AG04449 (cell line): ENCODE measurements at regions not wholly inside any gene's neighbourhood (a gene's known extent, or its start where the extent isn't known, plus 50 kb on each side); places are given as distances from the start of the nearest gene placed in this dataset.

Experiments
- CTCF ChIA-PET: fragments of 350-600 bp; formaldehyde crosslinking; extraction: SDS; loops from one replicate; lab custom pipeline; 2021; ENCODE audit warnings: antibody characterized with exemption; lab: Yijun Ruan, JAX
- POLR2A ChIA-PET: fragments of 400-600, 350-600 bp; formaldehyde crosslinking; extraction: SDS; loops from one replicate; lab custom pipeline; 2020; ENCODE audit warnings: antibody characterized with exemption, inconsistent platforms; lab: Yijun Ruan, JAX
- DNase-seq: peaks from one replicate; pipeline ENCODE4 v3.0.0-alpha.2; 2010; ENCODE audit warnings: low read depth, low spot score
- H3K4me3 ChIP-seq: 2 replicates; pipeline ENCODE4 v1.5.1; 2011; ENCODE audit warnings: low read depth, mild to moderate bottlenecking, control low read depth, low read length
- TF ChIP-seq, protein P1 (sequence below): IDR thresholded peaks from one replicate; pipeline ENCODE4 v1.5.1; 2011; ENCODE audit warnings: mild to moderate bottlenecking, moderate library complexity, low read length, control low read depth, inconsistent platforms; ENCODE audit not compliant: insufficient read depth; ENCODE audit errors: missing control alignments

GRCh38 chr4:62909238-62909637 lies 1500.0 kb downstream of the TECRL start:
- ChIA-PET POLR2A (no interaction called here), CTCF (no interaction called here)
- DNase-seq = no peak
- H3K4me3 ChIP-seq = no peak overlapping the region
- TF ChIP-seq, protein P1, sequence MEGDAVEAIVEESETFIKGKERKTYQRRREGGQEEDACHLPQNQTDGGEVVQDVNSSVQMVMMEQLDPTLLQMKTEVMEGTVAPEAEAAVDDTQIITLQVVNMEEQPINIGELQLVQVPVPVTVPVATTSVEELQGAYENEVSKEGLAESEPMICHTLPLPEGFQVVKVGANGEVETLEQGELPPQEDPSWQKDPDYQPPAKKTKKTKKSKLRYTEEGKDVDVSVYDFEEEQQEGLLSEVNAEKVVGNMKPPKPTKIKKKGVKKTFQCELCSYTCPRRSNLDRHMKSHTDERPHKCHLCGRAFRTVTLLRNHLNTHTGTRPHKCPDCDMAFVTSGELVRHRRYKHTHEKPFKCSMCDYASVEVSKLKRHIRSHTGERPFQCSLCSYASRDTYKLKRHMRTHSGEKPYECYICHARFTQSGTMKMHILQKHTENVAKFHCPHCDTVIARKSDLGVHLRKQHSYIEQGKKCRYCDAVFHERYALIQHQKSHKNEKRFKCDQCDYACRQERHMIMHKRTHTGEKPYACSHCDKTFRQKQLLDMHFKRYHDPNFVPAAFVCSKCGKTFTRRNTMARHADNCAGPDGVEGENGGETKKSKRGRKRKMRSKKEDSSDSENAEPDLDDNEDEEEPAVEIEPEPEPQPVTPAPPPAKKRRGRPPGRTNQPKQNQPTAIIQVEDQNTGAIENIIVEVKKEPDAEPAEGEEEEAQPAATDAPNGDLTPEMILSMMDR = no peak

DNA sequence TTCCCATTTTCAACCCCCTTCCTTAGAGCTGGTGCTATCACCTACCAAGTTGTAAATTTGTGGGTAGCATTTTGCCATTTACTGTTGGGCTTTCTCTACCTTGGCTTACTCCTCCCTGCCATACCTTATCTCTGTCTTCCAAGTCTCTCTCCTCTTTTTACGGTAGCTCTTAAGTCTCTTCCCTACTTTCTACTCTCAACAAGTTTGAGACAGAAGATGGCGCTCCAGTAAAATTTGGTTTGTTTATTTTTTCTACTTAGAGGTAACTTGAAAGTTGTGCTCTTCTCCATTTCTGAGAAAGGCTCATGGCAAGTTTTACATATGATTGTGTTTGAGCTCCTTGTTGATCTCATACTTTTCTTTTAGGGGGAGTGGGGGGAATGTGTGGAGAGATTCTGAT lies 1508.1 kb downstream of the TECRL start:
- no peak for DNase-seq
- TF ChIP-seq, protein P1 = no peak
- POLR2A ChIA-PET = no interaction called here
- no peak overlapping the region for H3K4me3 ChIP-seq
- CTCF ChIA-PET = no interaction called here

DNA sequence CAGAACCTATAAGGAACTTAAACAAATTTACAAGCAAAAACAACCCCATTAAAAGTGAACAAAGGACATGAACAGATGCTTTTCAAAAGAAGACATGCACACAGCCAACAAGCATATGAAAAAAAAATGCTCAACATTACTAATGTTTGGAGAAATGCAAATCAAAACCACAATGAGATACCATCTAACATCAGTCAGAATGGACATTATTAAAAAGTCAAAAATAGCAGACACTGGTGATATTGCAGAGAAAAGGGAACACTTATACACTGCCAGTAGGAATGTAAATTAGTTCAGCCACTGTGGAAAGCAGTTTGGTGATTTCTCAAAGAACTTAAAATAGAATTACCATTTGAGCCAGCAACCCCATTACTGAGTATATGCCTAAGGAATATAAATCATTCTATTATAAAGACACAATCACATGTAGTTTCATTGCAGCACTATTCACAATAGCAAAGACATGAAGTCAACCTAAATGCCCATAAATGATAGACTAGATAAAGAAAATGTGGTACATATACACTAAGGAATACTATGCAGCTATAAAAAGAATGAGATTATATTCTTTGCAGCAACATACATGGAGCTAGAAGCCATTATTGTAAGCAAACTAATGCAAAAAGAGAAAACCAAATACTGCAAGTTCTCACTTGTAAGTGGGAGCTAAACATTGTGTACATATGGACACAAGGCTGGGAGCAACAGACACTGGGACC lies 1509.4 kb downstream of the TECRL start:
- TF ChIP-seq, protein P1 = no peak
- no peak overlapping the region for H3K4me3 ChIP-seq
- no peak for DNase-seq
- ChIA-PET POLR2A (no interaction called here), CTCF (no interaction called here)

DNA sequence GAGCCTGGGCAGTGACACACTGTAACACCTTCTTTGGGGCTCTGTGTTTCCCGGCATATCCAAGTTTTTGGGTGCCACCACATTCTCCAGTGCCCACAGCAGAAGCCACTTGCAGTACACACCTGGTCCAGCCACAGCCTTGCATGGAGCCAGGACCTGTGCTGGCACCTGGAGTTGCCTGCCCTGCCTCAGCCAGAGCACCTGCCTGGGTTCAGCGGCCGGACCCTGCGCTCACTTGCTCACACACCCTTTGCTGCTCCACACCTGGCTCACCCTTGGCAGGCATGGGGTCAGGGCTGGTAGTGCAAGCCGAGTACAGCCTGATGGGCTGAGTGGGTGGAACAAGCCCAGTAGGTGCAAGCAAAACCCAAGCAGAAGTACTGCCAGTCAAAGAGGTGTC lies 1511.1 kb downstream of the TECRL start:
- H3K4me3 ChIP-seq = no peak overlapping the region
- POLR2A ChIA-PET = no interaction called here
- TF ChIP-seq, protein P1 = no peak

DNA sequence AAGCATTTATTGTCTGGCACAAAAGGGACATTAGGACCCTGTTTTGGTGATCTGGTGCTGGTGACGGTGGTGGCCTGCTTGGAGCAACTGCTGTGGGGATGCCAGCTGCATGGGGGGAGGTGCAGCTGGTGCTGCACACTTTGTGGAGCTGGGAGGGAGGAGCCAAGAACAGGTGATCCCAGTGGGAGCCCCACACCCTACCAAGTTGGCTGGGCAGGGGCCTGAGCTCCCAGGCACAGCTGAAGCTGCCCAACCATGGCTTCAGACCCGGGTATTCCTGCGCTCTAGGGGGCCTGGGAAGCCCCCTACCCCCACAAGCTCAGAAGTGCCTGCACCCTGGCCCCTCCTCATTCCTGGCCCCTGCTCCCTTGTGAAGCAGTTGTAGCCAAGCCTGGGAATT lies 1512.5 kb downstream of the TECRL start:
- DNase-seq = no peak
- CTCF ChIA-PET = no interaction called here
- no peak overlapping the region for H3K4me3 ChIP-seq
- TF ChIP-seq, protein P1 = no peak
- POLR2A ChIA-PET = no interaction called here

More for the DNA sequence above, 1511.1 kb downstream of the TECRL start:
- DNase-seq = no peak
- CTCF ChIA-PET = no interaction called here

DNA sequence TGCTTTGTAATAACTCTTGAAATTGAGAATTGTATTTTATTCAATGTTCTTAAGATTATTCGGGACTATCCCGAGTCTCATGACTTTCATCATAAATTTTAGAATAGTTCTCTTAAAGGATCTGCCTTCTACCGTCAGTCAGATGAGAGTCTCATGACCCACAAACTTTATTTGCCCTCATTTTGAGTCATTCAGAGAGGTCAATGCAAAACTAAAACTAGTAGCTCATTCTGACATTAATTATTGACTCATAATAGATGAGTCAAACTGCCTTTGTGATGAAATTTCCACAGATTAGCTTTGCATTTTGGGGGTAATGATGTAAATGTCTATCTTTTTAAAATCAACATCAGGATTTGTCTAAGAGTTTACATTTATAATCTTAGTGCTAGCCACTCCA lies 1527.3 kb downstream of the TECRL start:
- ChIA-PET POLR2A (no interaction called here), CTCF (no interaction called here)
- TF ChIP-seq, protein P1 = no peak
- H3K4me3 ChIP-seq = no peak overlapping the region
- no peak for DNase-seq
